ENCODE measurements at regions not wholly inside any gene's neighbourhood (a gene's known extent, or its start where the extent isn't known, plus 50 kb on each side); places are given as distances from the start of the nearest gene placed in this dataset.

DNA sequence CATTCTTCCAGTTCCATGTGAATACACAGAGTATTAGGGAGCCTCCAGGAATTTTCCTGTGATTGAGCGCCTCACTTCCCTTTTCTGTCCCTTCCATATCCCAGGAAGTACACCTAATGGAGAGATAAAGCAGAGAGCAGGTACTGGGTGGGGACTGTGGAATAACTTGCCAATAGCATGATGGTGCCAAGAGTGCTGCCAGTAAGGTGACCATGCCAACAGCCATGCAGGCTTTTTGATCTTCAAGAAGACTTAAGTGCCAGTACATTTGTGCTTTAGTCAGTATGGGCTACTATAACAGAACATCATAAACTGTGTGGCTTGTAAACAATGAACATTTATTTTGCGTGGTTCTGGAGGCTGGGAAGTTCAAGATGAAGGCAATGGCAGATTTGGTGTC is 160.2 kb upstream of the RIMS1 start:
- TF ChIP-seq, protein P1, sequence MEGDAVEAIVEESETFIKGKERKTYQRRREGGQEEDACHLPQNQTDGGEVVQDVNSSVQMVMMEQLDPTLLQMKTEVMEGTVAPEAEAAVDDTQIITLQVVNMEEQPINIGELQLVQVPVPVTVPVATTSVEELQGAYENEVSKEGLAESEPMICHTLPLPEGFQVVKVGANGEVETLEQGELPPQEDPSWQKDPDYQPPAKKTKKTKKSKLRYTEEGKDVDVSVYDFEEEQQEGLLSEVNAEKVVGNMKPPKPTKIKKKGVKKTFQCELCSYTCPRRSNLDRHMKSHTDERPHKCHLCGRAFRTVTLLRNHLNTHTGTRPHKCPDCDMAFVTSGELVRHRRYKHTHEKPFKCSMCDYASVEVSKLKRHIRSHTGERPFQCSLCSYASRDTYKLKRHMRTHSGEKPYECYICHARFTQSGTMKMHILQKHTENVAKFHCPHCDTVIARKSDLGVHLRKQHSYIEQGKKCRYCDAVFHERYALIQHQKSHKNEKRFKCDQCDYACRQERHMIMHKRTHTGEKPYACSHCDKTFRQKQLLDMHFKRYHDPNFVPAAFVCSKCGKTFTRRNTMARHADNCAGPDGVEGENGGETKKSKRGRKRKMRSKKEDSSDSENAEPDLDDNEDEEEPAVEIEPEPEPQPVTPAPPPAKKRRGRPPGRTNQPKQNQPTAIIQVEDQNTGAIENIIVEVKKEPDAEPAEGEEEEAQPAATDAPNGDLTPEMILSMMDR (IDR thresholded peaks at IDR 0.05; ENCODE audit: borderline replicate concordance, extremely low read depth, low read length, poor library complexity, severe bottlenecking): no peak
- TF ChIP-seq EZH2 (IDR thresholded peaks at IDR 0.05; ENCODE audit: borderline replicate concordance, low read depth, low read length, severe bottlenecking): no peak

Measured in DND-41 (cell line).